ENCODE measurements at regions not wholly inside any gene's neighbourhood (a gene's known extent, or its start where the extent isn't known, plus 50 kb on each side); places are given as distances from the start of the nearest gene placed in this dataset.

DNA sequence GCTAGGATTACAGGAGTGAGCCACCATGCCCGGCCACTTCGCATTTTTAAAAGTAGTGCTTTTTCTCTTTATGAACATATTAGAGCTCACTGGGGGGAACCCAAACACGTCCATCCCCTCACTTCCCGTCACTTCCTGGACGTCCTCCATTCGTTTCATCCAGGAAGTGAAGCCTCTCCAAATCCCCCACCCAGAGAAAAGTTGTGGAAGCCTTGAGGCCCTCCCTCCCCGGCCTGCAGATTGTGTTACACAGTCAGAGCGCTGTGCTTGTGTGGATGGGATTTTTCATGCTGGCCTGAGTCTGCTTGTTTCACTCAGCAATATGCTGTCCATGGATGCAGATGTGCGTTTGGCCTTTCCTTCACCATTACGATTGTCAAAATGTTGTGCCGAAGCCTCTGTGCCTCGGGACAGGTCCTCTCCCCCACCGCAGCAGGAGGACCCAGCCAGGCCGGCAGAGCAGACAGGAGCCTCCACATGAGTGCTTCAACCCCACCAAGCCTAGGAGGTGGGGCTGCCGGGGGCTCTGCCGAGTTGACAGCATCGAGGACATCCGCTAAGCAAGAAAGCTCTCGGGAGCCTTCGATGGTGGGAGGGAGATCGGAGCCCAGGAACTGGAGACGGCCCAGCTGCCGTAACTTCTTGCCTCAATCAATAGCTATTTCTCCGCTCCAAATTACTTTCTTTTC lies 121.6 kb upstream of the PPP1R26 start:
- H3K4me3 ChIP-seq (ENCODE audit: insufficient read depth in 1 of 2, low read depth in 1 of 2, low read length in 2 of 2), result no peak overlapping the region
- no peak overlapping the region for H2AFZ ChIP-seq (ENCODE audit: low read depth, low read length)
- no peak overlapping the region for H2BK120ac ChIP-seq (ENCODE audit: low read depth, low read length)
- no peak overlapping the region for H4K91ac ChIP-seq (ENCODE audit: low read length)
- no peak overlapping the region for H3K4me2 ChIP-seq (ENCODE audit: low read length, poor library complexity, severe bottlenecking)
- H3K14ac ChIP-seq (ENCODE audit: low read length in 2 of 2), result no peak overlapping the region
- H3K23ac ChIP-seq (ENCODE audit: low read length in 2 of 2), result no peak overlapping the region
- no peaks in the 10 kb centered on the region for H3K4me1 ChIP-seq (ENCODE audit: control insufficient read depth, insufficient read depth, low read depth, low read length)
- no peaks in the 10 kb centered on the region for H3K36me3 ChIP-seq (ENCODE audit: control insufficient read depth in 1 of 2, insufficient read depth in 2 of 2, low read depth in 1 of 2, low read length in 2 of 2)
- H3K9me3 ChIP-seq (ENCODE audit: control insufficient read depth, low read length), result no peaks in the 10 kb centered on the region
- H3K9ac ChIP-seq (ENCODE audit: low read length), result no peak overlapping the region
- peaks cover 0 to 27% of the 10 kb centered on the region in 2 experiments for H3K27me3 ChIP-seq (ENCODE audit: control insufficient read depth in 1 of 2, insufficient read depth in 1 of 2, low read length in 2 of 2)
- no peak overlapping the region for H2BK12ac ChIP-seq (ENCODE audit: low read length in 2 of 2)
- no peak overlapping the region for H2AK5ac ChIP-seq (ENCODE audit: low read length, severe bottlenecking)
- no peak overlapping the region for H3K4ac ChIP-seq (ENCODE audit: low read depth in 1 of 2, low read length in 2 of 2)
- no peaks in the 10 kb centered on the region for H3K79me1 ChIP-seq (replicated peaks; ENCODE audit: low read length, poor library complexity, severe bottlenecking)
- WGBS, result 82% methylated on average over 24 of the region's 24 CpGs
- H2BK5ac ChIP-seq (ENCODE audit: low read depth, low read length, poor library complexity, severe bottlenecking), result no peak overlapping the region
- H2BK15ac ChIP-seq (ENCODE audit: low read depth, poor library complexity, severe bottlenecking), result no peak overlapping the region
- H3K18ac ChIP-seq (ENCODE audit: low read depth in 1 of 2, low read length in 2 of 2), result no peak overlapping the region
- no peak overlapping the region for H3K27ac ChIP-seq (ENCODE audit: low read length, poor library complexity, severe bottlenecking)
- H4K8ac ChIP-seq (ENCODE audit: low read length), result no peak overlapping the region
- DNase-seq, result no peak

DNA sequence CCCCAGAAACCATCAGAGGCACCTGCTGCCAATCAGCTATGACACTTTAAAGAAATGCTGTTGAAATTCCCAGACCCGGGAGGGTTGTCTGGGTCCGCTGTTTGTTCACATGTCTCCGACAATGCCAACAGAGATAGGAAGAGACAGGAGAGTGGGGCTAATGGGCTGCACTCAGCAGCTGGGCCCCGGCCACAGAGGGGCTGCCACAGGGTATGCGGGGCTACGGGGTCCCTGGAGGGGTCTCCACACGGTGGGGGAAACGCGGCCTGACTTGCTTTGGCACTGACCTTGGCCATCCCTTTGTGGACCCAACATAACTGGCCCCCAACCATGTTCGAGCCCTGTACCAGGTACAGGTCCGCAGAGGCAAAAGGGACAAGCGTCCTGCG lies 121.0 kb upstream of the PPP1R26 start:
- H3K18ac ChIP-seq (ENCODE audit: low read depth in 1 of 2, low read length in 2 of 2), result no peak overlapping the region
- no peak overlapping the region for H4K8ac ChIP-seq (ENCODE audit: low read length)
- H3K27ac ChIP-seq (ENCODE audit: low read length, poor library complexity, severe bottlenecking), result no peak overlapping the region
- H3K9ac ChIP-seq (ENCODE audit: low read length), result no peak overlapping the region
- H2BK5ac ChIP-seq (ENCODE audit: low read depth, low read length, poor library complexity, severe bottlenecking), result no peak overlapping the region
- H3K4me3 ChIP-seq (ENCODE audit: insufficient read depth in 1 of 2, low read depth in 1 of 2, low read length in 2 of 2), result no peak overlapping the region
- no peak overlapping the region for H3K4ac ChIP-seq (ENCODE audit: low read depth in 1 of 2, low read length in 2 of 2)
- no peak overlapping the region for H3K4me2 ChIP-seq (ENCODE audit: low read length, poor library complexity, severe bottlenecking)
- H2BK120ac ChIP-seq (ENCODE audit: low read depth, low read length), result no peak overlapping the region
- H2BK15ac ChIP-seq (ENCODE audit: low read depth, poor library complexity, severe bottlenecking), result no peak overlapping the region
- H3K4me1 ChIP-seq (ENCODE audit: control insufficient read depth, insufficient read depth, low read depth, low read length), result no peaks in the 10 kb centered on the region
- H3K23ac ChIP-seq (ENCODE audit: low read length in 2 of 2), result no peak overlapping the region
- H3K79me1 ChIP-seq (replicated peaks; ENCODE audit: low read length, poor library complexity, severe bottlenecking), result no peaks in the 10 kb centered on the region
- 78% methylated on average over 13 of the region's 13 CpGs for WGBS
- peaks cover 0 to 22% of the 10 kb centered on the region in 2 experiments for H3K27me3 ChIP-seq (ENCODE audit: control insufficient read depth in 1 of 2, insufficient read depth in 1 of 2, low read length in 2 of 2)
- DNase-seq, result no peak
- H3K14ac ChIP-seq (ENCODE audit: low read length in 2 of 2), result no peak overlapping the region
- no peak overlapping the region for H4K91ac ChIP-seq (ENCODE audit: low read length)
- H3K9me3 ChIP-seq (ENCODE audit: control insufficient read depth, low read length), result no peaks in the 10 kb centered on the region
- H2AFZ ChIP-seq (ENCODE audit: low read depth, low read length), result no peak overlapping the region
- no peaks in the 10 kb centered on the region for H3K36me3 ChIP-seq (ENCODE audit: control insufficient read depth in 1 of 2, insufficient read depth in 2 of 2, low read depth in 1 of 2, low read length in 2 of 2)
- H2BK12ac ChIP-seq (ENCODE audit: low read length in 2 of 2), result no peak overlapping the region
- no peak overlapping the region for H2AK5ac ChIP-seq (ENCODE audit: low read length, severe bottlenecking)

DNA sequence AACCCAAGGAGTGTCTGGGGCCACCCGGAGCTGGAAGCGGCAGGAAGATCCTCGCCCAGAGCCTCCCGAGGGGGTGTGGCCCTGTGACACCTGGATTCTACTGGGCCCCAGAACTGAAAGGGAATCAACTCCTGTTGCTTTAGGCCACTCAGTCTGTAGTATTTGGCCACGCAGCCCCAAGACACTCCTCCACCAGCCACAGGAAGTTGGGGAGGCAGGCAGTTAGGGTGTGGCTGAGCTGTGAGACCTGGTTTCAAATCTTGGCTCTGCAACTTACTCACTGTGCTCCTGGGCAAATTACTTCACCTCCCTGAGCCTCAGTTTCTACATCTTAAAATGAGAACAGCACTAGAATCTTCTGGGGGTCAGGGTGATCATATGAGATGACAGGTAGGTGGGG lies 119.8 kb upstream of the PPP1R26 start:
- Histone ChIP-seq H3K9ac (ENCODE audit: low read length) (no peak overlapping the region), H3K36me3 (ENCODE audit: control insufficient read depth in 1 of 2, insufficient read depth in 2 of 2, low read depth in 1 of 2, low read length in 2 of 2) (no peaks in the 10 kb centered on the region), H2BK5ac (ENCODE audit: low read depth, low read length, poor library complexity, severe bottlenecking) (no peak overlapping the region), H2BK15ac (ENCODE audit: low read depth, poor library complexity, severe bottlenecking) (no peak overlapping the region), H3K4ac (ENCODE audit: low read depth in 1 of 2, low read length in 2 of 2) (no peak overlapping the region), H3K4me1 (ENCODE audit: control insufficient read depth, insufficient read depth, low read depth, low read length) (no peaks in the 10 kb centered on the region), H2BK12ac (ENCODE audit: low read length in 2 of 2) (no peak overlapping the region), H3K27ac (ENCODE audit: low read length, poor library complexity, severe bottlenecking) (no peak overlapping the region), H2AK5ac (ENCODE audit: low read length, severe bottlenecking) (no peak overlapping the region), H3K14ac (ENCODE audit: low read length in 2 of 2) (no peak overlapping the region), H3K23ac (ENCODE audit: low read length in 2 of 2) (no peak overlapping the region), H3K27me3 (ENCODE audit: control insufficient read depth in 1 of 2, insufficient read depth in 1 of 2, low read length in 2 of 2) (peaks cover 0 to 13% of the 10 kb centered on the region in 2 experiments), H3K4me2 (ENCODE audit: low read length, poor library complexity, severe bottlenecking) (no peak overlapping the region), H4K91ac (ENCODE audit: low read length) (no peak overlapping the region), H3K18ac (ENCODE audit: low read depth in 1 of 2, low read length in 2 of 2) (no peak overlapping the region), H2AFZ (ENCODE audit: low read depth, low read length) (no peak overlapping the region), H2BK120ac (ENCODE audit: low read depth, low read length) (no peak overlapping the region), H4K8ac (ENCODE audit: low read length) (no peak overlapping the region), H3K79me1 (replicated peaks; ENCODE audit: low read length, poor library complexity, severe bottlenecking) (no peaks in the 10 kb centered on the region), H3K9me3 (ENCODE audit: control insufficient read depth, low read length) (no peaks in the 10 kb centered on the region), H3K4me3 (ENCODE audit: insufficient read depth in 1 of 2, low read depth in 1 of 2, low read length in 2 of 2) (no peak overlapping the region)
- no peak for DNase-seq
- WGBS, result 83% methylated on average over 5 of the region's 5 CpGs

DNA sequence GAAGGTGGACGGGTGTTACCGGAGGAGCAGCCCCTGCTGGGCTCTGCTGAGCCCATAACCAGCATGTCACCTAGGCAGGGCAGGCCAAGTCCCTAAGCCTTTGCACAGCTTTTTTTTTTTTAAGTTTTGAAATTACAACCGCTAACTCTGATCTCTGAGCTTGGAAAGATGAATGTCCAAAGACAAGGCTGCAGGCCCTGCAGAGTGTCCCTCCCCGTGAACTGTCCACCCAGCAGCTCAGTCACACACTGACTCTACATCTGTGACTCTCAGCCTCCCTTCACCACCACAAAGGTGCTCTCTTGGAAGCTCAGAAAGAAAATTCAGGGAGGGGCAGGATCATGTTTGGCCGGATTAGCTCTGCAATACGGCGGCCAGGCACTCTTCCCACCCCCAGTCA lies 119.0 kb upstream of the PPP1R26 start:
- no peak for DNase-seq
- no peak overlapping the region for H3K4me2 ChIP-seq (ENCODE audit: low read length, poor library complexity, severe bottlenecking)
- H2AK5ac ChIP-seq (ENCODE audit: low read length, severe bottlenecking), result no peak overlapping the region
- H2BK5ac ChIP-seq (ENCODE audit: low read depth, low read length, poor library complexity, severe bottlenecking), result no peak overlapping the region
- 94% methylated on average over 7 of the region's 7 CpGs for WGBS
- H3K36me3 ChIP-seq (ENCODE audit: control insufficient read depth in 1 of 2, insufficient read depth in 2 of 2, low read depth in 1 of 2, low read length in 2 of 2), result no peaks in the 10 kb centered on the region
- H4K8ac ChIP-seq (ENCODE audit: low read length), result no peak overlapping the region
- H3K4me3 ChIP-seq (ENCODE audit: insufficient read depth in 1 of 2, low read depth in 1 of 2, low read length in 2 of 2), result no peak overlapping the region
- H3K18ac ChIP-seq (ENCODE audit: low read depth in 1 of 2, low read length in 2 of 2), result no peak overlapping the region
- no peaks in the 10 kb centered on the region for H3K9me3 ChIP-seq (ENCODE audit: control insufficient read depth, low read length)
- H2BK120ac ChIP-seq (ENCODE audit: low read depth, low read length), result no peak overlapping the region
- H3K79me1 ChIP-seq (replicated peaks; ENCODE audit: low read length, poor library complexity, severe bottlenecking), result no peaks in the 10 kb centered on the region
- no peak overlapping the region for H3K4ac ChIP-seq (ENCODE audit: low read depth in 1 of 2, low read length in 2 of 2)
- no peak overlapping the region for H2BK12ac ChIP-seq (ENCODE audit: low read length in 2 of 2)
- H3K27ac ChIP-seq (ENCODE audit: low read length, poor library complexity, severe bottlenecking), result no peak overlapping the region
- no peak overlapping the region for H3K23ac ChIP-seq (ENCODE audit: low read length in 2 of 2)
- H3K14ac ChIP-seq (ENCODE audit: low read length in 2 of 2), result no peak overlapping the region
- H4K91ac ChIP-seq (ENCODE audit: low read length), result no peak overlapping the region
- H2BK15ac ChIP-seq (ENCODE audit: low read depth, poor library complexity, severe bottlenecking), result no peak overlapping the region
- H3K4me1 ChIP-seq (ENCODE audit: control insufficient read depth, insufficient read depth, low read depth, low read length), result no peaks in the 10 kb centered on the region
- H3K9ac ChIP-seq (ENCODE audit: low read length), result no peak overlapping the region
- peaks cover 0 to 19% of the 10 kb centered on the region in 2 experiments for H3K27me3 ChIP-seq (ENCODE audit: control insufficient read depth in 1 of 2, insufficient read depth in 1 of 2, low read length in 2 of 2)
- no peak overlapping the region for H2AFZ ChIP-seq (ENCODE audit: low read depth, low read length)

All from mesenchymal stem cell (in vitro differentiated cells and primary cell).